ENCODE measurements at regions not wholly inside any gene's neighbourhood (a gene's known extent, or its start where the extent isn't known, plus 50 kb on each side); places are given as distances from the start of the nearest gene placed in this dataset.

DNA sequence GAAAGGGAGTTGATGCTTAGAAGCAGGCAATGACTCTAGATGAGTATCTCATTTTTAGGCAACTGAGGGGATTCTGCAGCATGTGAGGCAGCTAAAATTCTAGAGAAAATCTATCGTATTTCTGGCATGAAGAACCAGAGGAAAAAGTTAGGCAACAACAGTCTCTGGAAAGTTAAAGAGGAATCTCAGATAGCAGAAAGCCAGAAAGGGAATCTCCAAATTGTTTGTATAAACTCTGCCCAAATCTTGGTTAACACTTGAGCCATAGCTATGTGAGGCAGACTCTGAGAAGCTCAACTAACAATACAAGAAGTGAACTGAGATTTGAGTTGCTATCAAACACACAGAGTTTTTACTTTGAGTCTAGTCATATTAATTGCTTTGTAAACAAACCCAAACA lies 215.8 kb upstream of the FZD8 start:
- no peak for TF ChIP-seq CTCF (IDR thresholded peaks at IDR 0.05)
- TF ChIP-seq POLR2A (IDR thresholded peaks at IDR 0.05): no peak
